DMS 273 (cell line): ENCODE measurements at regions not wholly inside any gene's neighbourhood (a gene's known extent, or its start where the extent isn't known, plus 50 kb on each side); places are given as distances from the start of the nearest gene placed in this dataset.
"Not testable (repeated sequence)": the region's sequence is repeated elsewhere in the genome, so short reads cannot be mapped to it uniquely, and the experiment has no call there.

Source experiments
- DNase-seq: peaks from one replicate; lab custom pipeline; 2025; ENCODE audit not compliant: unreplicated experiment; lab: John Stamatoyannopoulos, UW

- no peak for DNase-seq
Observed at GRCh38 chr15:61374848-61375247, 145.7 kb upstream of the RORA start.

DNA sequence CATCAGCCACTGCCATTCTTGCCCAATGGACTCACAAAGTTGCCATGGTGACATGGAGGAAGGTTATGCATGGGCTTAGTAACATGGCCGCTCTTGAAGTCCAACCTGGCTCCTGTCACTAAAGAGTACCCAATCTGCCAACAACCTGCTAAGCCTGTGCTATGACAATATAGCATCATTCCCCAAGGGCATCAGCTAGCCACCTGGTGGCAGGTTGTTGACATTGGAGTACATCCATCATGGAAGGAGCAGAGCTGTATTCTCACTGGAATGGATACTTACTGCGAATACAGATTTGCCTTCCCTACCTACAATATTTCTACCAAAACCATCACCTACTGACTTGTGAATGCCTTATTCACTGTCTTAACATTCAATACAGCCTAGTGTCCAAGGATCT, 138.9 kb upstream of the RORA start:
- peak; percentile 7 for DNase-seq

- no peak for DNase-seq
Observed at GRCh38 chr15:61364871-61365270, 135.8 kb upstream of the RORA start.

DNA sequence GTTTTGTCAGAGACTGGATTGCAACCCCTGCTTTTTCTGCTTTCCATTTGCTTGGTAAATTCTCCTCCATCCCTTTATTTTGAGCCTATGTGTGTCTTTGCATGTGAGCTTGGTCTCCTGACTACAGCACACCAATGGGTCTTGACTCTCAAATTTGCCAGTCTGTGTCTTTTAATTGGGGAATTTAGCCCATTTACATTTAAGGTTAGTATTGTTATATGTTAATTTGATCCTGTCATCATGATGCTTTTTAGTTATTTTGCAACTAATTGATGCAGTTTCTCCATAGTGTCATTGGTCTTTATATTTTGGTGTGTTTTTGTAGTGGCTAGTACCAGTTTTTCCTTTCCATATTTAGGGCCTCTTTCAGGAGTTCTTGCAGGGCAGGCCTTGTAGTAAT, 133.8 kb upstream of the RORA start:
- DNase-seq: not testable (repeated sequence)

DNA sequence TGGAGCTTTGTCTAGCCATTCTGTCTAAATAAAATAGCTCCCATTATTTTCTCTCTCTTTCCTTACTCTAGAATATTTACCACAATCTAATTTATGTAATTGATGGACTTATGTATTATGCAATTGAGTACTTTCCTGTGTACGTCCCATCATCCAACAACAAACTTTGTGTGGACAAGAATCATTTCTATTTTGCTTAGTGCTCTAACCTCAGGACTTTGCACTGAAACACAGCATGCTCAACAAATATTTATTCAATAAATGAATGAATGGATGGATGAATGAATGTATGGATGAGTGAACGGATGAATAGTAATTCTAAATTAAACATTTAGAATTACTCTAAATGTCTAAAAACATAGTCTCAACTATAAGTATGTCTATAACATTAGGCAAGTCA, 115.2 kb upstream of the RORA start:
- DNase-seq: no peak

GRCh38 chr15:61342390-61342789, 113.3 kb upstream of the RORA start:
- no peak for DNase-seq

DNA sequence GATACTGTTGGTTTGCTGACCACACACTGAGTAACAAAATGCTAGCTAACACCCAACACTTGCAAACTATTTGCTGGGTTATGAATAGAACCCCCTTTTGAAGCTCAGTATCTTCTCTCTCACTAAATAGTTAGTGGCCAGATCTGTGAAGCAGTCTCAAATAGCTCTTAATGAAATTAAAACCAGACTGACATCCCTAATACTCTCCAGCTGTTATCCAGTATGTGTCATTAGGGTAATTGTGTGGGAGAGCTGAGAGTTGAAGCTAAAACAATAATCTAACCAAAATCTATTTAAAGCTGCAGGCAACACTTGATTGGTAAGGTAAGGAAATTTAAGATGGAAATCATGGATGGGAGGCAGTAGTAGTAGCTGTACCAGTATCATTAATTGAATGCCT, 110.4 kb upstream of the RORA start:
- no peak for DNase-seq

- DNase-seq: no peak
Observed at GRCh38 chr15:61337541-61337940, 108.4 kb upstream of the RORA start.

DNA sequence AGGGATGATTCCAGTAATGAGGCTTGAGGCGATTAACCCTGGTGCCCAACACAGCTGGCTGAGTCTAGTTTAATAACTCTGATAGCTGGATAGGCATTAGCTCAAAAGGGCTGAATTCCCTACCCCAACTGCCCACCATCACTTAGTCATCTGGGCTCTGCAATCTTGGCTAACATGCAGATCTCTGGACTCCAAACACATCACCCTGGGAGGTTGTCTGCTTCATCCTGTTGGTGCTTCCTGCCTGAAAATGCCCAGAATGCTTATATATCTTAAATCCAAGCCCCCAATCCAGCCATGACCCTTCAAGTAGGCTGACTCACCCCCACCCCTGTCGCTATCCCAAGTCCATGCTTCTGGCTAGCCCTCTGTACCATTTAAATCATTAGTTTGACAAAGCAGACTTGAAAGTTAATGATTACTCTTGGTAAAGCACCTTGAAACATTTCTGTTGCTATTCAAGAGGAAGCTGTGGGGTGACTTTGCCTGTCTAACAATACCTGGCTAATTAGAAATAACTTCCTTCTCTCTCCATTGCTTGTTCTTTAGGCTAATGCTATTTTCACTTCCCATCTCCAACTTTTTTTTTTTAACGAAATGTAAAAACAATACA, 107.0 kb upstream of the RORA start:
- DNase-seq: no peak

DNA sequence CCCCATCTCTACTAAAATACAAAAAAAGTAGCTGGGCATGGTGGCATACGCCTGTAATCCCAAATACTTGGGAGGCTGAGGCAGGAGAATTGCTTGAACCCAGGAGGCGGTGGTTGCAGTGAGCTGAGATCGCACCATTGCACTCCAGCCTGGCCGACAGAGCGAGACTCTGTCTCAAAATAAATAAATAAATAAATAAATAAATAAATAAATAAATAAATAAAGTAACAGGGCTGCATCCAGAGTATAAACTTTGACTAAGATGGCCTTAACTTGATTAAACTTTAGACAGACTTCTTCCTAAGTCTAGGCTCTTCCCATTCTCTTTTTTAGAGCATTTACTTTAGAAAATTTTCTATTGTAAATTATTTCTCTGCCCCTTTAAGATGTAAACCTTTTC, 105.6 kb upstream of the RORA start:
- DNase-seq: not testable (repeated sequence)

DNA sequence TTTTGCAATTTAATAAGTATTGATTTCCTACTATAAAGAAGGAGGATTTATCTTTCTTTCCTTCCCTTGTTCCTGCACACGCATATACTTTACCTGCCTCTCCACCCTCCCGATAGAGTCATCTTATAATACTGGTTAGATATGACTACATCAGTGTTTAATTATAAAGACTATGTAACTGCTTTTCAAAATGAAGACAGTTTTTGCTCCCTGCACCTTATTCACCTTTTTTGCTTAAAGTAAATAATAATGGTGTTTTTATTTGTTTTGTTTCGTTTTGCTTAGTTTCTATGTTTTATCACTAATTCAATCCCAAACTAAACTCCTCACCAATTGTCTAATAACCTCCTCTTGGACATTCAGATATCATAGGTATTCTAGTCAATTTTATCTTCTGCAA, 101.9 kb upstream of the RORA start:
- DNase-seq: no peak

DNA sequence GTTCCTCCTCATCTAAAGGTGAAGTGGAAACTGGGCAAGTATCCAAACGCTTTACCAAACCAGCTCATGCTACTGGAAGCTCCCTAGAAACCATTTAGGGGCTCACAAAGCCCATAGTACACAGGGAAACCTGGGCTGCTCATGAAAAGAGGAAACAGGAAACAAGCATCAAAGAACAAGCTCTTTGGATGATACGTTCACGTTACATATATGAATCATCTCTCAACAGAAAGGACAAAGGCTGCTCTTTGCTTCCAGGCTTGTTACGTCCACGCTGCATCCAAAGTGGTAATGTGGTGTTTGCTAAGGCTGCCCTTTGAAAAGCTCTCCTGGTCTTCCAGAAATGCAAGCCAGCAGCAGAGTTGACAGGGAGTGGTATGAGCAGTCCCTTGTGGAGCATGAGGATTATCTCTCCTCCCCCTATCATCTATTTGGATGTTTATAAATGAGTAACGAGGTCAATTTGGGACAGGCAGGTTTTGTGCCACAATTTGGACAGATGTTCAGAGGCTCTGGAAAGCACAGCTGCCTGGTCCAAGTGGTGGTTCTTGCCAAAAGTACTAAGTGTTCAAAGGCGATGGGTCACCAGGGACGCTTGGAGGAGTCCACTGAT, 98.0 kb upstream of the RORA start:
- no peak for DNase-seq

- no peak for DNase-seq
Observed at GRCh38 chr15:61319892-61320291, 90.8 kb upstream of the RORA start.

- DNase-seq: no peak
Observed at GRCh38 chr15:61318802-61319525, 89.9 kb upstream of the RORA start.

DNA sequence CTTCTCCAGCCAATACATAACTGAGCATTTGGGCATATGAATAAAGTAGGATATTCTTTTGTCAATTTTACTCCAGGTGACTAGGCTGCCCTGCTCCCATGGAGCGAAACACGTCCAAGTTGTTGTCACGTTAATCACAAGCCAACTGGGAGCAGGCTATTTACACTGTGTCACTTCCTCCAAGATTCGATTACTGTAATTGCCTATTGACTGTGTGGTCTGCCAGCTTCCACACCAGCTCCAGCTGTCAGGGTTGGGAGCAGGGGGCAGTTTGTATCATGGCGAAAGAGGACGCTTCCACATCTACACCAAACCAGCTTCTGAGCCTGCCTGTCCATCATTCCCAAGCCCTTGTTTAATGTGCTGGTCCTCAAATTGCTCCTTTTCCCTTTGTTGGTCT, 89.2 kb upstream of the RORA start:
- no peak for DNase-seq

GRCh38 chr15:61315471-61315870, 86.4 kb upstream of the RORA start:
- DNase-seq: no peak

- no peak for DNase-seq
Observed at GRCh38 chr15:61314427-61314826, 85.3 kb upstream of the RORA start.

GRCh38 chr15:61309617-61310016, 80.5 kb upstream of the RORA start:
- no peak for DNase-seq

DNA sequence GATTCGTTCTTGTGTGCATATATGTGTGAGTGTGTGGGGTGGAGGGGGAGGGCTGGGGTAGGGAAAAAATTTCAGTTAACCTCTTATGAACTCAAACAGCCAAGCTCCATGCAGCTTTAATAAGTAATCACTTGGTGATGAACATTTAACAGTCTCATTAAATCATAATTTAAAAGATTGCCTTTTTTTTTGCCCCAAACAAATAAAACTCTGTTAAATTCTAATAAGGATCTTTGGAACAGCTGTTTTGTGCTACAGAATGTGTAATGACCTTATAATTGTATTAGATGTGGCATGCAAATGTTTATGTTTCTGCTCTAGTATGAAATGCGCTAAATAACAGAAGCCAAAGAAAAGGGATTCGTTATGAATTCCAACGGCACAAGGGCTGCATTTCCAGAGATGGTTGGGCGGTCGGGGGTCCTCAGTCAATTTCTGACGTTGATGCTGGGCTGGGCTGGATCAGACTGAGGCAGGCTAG, 80.0 kb upstream of the RORA start:
- no peak for DNase-seq

DNA sequence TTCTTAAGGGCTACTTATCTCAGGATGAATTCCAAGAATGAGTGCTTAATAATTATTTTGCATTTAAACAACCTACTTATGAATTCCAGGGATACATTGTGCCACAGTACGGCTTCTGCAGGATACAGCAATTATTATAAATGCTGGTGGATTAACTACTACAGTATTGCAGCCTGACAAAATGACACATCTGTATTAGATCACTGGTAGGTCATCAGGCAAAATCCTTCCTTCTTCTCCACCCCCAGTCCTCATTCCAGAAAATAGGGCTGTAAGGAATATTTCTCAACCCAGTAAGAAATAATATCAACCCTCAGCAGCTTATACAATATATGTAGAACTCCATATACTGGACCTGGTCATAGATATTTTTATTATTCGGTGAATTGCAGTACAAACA, 79.3 kb upstream of the RORA start:
- no peak for DNase-seq

GRCh38 chr15:61307474-61307873, 78.4 kb upstream of the RORA start:
- no peak for DNase-seq

DNA sequence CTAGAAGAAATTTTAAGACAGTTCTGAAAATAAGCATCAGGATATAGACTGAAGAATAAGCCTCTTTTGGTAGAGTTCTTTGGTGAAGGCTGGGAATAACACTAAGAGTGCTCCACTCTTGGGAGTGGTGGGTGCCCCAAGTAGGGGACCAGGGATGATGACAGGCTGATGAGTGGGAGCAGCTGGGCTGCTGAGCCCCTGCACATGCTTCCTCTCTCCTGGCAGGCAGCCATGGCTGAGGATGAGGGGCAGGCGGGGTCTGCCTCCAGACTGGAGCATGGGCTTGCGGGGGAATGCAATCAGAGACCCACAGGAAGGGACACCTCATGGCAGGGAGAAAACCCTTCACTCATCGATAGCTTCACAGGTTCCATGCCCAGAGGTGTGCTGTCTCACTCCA, 72.6 kb upstream of the RORA start:
- DNase-seq: no peak
